IMR-90 (cell line): ENCODE measurements at regions not wholly inside any gene's neighbourhood (a gene's known extent, or its start where the extent isn't known, plus 50 kb on each side); places are given as distances from the start of the nearest gene placed in this dataset.

ENCODE experiments used
- CEBPB ChIP-seq: IDR thresholded peaks from 2 replicates; pipeline ENCODE4 v1.6.1; 2012; ENCODE audit warnings: low read depth, low read length, improper control_type of control experiment
- CHD1 ChIP-seq: IDR thresholded peaks from 2 replicates; pipeline ENCODE4 v1.6.1; 2012; ENCODE audit warnings: low read depth, low read length, improper control_type of control experiment
- CTCF ChIP-seq: conservative IDR thresholded peaks from 2 replicates; pipeline ENCODE4 v1.5.1; 2012; ENCODE audit warnings: mild to moderate bottlenecking, low read depth, low read length, improper control_type of control experiment
- MXI1 ChIP-seq: IDR thresholded peaks from 2 replicates; pipeline ENCODE4 v1.6.1; 2012; ENCODE audit warnings: low read depth, mild to moderate bottlenecking, low read length, moderate library complexity, borderline replicate concordance
- RAD21 ChIP-seq: IDR thresholded peaks from 2 replicates; pipeline ENCODE4 v1.6.1; 2012; ENCODE audit warnings: low read length, improper control_type of control experiment
- RCOR1 ChIP-seq: IDR thresholded peaks from 2 replicates; pipeline ENCODE4 v1.6.1; 2012; ENCODE audit warnings: mild to moderate bottlenecking, low read length, improper control_type of control experiment; ENCODE audit not compliant: insufficient replicate concordance

- TF ChIP-seq CTCF (no peak), CEBPB (no peak), RCOR1 (no peak), RAD21 (no peak), CHD1 (no peak), MXI1 (no peak)
Observed at GRCh38 chr6:109300874-109301273, 81.4 kb downstream of the CD164 start.
